HS-27A (cell line): ENCODE measurements at regions not wholly inside any gene's neighbourhood (a gene's known extent, or its start where the extent isn't known, plus 50 kb on each side); places are given as distances from the start of the nearest gene placed in this dataset.
"Not testable (repeated sequence)": the region's sequence is repeated elsewhere in the genome, so short reads cannot be mapped to it uniquely, and the experiment has no call there.

ENCODE experiments used
- DNase-seq: peaks from one replicate; pipeline ENCODE4 v3.0.0-alpha.2; 2012; ENCODE audit warnings: low read depth, missing footprints

DNA sequence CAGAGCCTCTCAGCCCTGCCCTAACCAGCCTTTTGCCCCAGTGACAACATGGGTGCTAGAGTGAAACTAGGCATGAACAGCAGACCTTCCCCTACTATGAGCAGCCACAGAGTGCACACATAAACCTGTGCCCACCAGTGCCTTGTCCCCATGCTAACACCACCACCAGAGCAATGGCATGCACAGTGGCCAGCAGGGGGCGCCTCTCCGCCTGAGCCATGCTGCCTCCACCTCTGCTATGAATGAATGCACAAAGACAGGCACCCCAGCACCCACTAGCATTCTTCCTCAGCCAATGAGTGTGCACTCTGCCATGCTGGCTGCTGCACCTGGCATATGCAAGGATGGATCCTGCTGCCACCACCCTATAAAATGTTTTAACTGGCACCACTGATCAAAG is 286.9 kb upstream of the FGF16 start:
- DNase-seq, result no peak

GRCh38 chrX:77162777-77163176 is 284.4 kb upstream of the FGF16 start:
- DNase-seq, result no peak

- peak; percentile 17 for DNase-seq
These were observed 279.2 kb upstream of the FGF16 start for GRCh38 chrX:77167993-77168392.

- no peak for DNase-seq
These were observed 272.3 kb upstream of the FGF16 start for GRCh38 chrX:77174680-77175519.

- no peak for DNase-seq
These were observed 246.5 kb upstream of the FGF16 start for GRCh38 chrX:77200663-77201062.

GRCh38 chrX:77223046-77223445 is 224.1 kb upstream of the FGF16 start:
- DNase-seq, result no peak

GRCh38 chrX:77264490-77264889 is 182.7 kb upstream of the FGF16 start:
- no peak for DNase-seq

DNA sequence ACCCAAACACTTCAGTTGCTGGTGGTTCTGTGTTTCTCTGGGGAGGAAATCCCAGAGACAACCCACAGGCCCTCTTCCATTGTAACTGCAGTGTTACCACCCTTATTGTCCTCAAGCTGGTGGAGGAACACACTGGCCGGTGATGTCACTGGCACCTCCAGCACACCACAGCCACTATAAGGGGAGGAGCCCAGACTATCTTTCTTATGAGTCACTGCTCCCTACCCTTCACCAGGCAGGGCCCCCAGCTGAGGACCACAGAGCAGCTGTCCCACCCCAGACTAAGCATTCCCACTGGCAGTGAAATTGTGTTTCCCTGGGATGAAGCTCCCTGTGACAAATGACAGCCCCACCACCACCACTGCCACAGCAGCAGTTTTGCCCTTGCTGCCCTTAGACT is 171.8 kb upstream of the FGF16 start:
- no peak for DNase-seq

DNA sequence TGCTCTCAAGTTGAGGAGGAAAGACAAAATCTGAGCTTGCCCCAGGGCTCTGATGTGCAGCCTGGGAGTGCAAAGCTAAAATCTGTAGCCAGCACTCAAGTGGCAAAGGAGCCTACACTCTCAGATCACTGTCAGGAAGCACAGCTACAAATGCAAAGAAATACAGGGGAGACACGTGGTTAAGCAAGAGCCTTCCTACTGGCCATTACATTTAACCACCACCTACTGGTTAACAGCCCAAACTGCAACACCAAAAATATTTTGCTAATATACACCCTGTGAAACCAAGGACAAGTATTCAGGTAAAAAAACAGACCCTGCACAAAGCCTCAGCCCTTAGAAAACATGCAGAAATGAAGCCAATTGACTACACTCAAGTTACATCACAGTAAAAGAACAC is 170.4 kb upstream of the FGF16 start:
- DNase-seq, result no peak

- no peak for DNase-seq
These were observed 169.3 kb upstream of the FGF16 start for GRCh38 chrX:77277911-77278310.

- DNase-seq, result not testable (repeated sequence)
These were observed 167.8 kb upstream of the FGF16 start for GRCh38 chrX:77279373-77279772.

DNA sequence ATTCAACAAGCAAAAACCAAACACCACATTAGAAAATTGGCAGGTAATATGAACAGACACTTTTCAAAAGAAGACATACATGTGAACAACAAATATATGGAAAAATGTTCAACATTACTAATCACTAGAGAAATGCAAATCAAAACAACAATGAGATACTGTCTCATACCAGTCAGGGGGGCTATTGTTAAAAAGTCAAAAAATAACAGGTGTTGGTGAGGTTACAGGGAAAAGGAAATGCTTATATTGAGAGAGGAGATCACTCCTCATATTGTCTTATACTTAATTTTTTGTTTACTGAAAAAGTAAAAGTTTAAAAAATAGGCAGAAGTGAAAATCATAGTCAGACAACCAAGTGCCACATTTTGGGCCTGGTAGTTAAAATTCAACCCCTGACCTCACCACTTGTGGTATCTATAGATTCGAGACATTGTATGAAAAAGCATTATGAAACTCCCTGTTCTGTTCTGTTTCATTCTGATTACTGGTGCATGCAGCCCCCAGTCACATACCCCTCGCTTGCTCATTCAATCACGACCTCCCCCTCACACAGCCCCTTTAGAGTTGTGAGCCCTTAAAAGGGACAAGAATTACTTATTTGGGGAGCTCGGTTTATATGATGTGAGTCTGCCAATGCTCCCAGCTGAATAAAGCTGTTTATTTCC is 153.7 kb upstream of the FGF16 start:
- DNase-seq, result no peak

- DNase-seq, result no peak
These were observed 148.9 kb upstream of the FGF16 start for GRCh38 chrX:77298296-77298695.

- DNase-seq, result no peak
These were observed 148.4 kb upstream of the FGF16 start for GRCh38 chrX:77298790-77299189.

DNA sequence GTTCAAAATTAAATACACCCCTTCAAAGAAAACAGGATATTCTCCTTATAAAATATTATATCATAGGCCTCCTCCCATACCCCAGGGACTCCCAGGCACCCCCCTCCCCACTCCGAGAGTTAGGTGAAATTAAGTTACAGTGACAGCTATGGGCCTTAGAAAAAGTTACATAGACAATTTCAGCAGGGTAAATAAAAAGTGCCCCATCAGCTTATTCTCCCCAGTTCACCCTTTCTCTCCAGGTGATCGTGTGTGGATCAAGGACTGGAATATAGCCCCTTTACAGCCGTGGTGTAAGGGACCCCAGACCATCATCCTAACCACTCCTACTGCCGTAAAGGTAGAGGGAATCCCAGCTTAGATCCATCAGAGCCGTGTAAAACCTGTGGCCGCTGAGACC is 147.6 kb upstream of the FGF16 start:
- DNase-seq, result no peak

DNA sequence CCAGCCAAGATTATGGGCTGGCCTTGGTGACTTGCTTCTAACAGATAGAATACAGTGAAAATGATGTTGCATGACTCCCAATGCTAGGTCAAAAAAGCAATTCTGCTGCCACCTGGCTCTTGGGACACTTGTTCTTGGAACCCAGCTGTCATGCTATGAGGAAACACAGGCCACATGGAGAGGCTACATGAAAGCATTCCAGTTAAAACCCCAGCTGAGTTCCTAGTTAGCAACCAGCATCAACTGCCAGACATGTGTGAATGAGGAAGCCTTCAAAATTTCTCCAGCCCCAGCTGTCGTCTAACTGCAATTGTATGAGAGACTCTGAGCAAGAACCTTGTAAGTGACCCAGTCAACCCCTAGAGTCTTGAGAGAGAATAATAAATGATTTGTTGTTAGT is 105.2 kb upstream of the FGF16 start:
- no peak for DNase-seq

DNA sequence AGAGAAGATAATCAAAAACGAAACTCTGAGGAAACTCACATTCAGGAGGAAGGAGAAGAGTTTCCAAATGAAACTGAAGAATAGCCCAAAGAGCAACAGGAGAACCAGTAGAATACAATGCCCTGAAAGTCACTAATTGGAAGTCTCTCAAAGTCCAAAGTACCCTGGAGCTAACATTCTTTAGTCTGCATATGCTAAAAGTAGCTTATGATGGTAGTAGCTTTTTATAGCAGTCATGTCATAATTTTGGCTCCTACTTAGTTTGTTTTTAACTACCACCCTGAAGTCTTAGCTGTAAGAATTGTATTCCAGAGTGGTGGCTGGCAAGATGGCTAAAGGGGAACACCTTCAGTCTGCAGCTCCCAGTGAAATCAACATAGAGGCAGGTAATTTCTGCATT is 100.3 kb upstream of the FGF16 start:
- DNase-seq, result no peak

DNA sequence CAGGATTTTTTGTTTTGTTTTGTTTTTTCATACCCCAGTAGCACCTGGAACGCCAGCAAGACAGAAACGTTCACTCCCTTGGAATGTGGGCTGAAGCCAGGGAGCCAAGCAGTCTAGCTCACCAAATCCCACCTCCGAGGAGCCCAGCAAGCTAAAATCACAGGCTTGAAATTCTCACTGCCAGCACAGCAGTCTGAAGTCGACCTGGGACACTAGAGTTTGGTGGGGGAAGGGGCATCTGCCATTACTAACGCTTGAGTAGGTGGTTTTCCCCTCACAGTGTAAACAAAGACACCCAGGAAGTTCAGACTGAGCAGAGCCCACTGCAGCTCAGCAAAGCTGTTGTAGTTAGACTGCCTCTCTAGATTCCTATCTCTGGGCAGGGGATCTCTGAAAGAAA is 99.6 kb upstream of the FGF16 start:
- DNase-seq, result no peak

DNA sequence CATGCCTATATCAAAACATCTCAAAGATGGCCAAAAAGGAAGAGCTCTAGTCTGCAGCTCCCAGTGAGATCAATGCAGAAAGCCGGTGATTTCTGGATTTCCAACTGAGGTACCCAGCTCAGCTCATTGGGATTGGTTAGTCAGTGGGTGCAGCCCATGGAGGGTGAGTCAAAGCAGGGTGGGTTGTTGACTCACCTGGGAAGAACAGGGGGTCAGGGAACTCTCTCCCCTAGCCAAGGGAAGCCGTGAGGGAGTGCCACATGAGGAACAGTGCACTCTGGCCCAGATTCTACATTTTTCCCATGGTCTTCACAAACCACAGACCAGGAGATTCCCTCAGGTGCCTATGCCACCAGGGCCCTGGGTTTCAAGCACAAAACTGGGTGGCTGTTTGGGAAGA is 57.3 kb upstream of the FGF16 start:
- DNase-seq, result no peak

DNA sequence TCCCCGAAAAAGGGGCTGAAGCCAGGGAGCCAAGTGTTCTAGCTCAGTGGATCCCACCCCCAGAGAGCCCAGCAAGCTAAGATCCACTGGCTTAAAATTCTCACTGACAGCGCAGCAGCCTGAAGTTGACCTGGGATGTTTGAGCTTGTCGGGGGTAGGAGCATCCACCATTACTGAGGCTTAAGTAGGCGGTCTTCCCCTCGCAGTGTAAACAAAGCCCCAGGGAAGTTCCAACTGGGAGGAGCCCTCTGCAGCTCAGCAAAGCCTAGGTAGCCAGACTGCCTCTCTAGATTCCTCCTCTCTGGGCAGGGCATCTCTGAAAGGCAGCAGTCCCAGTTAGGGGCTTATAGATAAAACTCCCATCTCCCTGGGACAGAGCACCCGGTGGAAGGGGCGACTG is 56.8 kb upstream of the FGF16 start:
- DNase-seq, result not testable (repeated sequence)

DNA sequence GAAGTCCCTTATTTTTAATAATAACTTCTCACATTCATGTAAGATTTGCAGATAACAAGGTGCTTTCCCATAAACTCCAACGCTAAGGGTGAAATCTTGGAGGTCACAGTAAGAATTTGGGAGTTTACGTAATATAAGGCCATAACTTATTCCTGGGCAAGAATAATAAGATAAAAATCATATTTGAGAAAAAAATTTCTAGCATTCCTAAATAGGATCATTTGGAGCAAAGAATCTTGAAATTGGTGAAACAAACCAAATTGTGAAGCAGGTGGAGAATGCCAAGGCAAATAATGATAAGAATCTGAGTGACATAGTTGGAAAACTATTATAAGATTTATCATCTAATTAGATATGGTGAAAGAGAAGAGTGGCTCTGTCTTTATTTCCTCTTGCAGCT is 50.4 kb upstream of the FGF16 start:
- DNase-seq, result no peak
